PC-9 (cell line): ENCODE measurements at regions not wholly inside any gene's neighbourhood (a gene's known extent, or its start where the extent isn't known, plus 50 kb on each side); places are given as distances from the start of the nearest gene placed in this dataset.

Source experiments
- BruUV-seq: library from RNA; stranded (reverse); fragments of 400-500 nt; replicated peaks from 2 replicates; lab custom pipeline; 2021; lab: Mats Ljungman, UMichigan
- CTCF ChIA-PET: fragments of 300-600 bp; sonication (Branson Sonifier 250); formaldehyde crosslinking; loops from one replicate; lab custom pipeline; 2022; ENCODE audit warnings: antibody characterized with exemption; lab: Charles Lee
- POLR2A ChIA-PET: fragments of 300-600 bp; sonication (Branson Sonifier 250); formaldehyde crosslinking; loops from one replicate; lab custom pipeline; 2022; ENCODE audit warnings: antibody characterized with exemption; ENCODE audit not compliant: unreplicated experiment; lab: Charles Lee
- DNase-seq, 2 experiments: peaks; one replicate each; pipeline versions ENCODE4 v3.0.0 to v3.0.0-alpha.2; 2015 to 2022; ENCODE audit warnings: mixed read lengths in 1 of 2
- H2AFZ ChIP-seq: fragments of 200-600 bp; sonication (generic); 2 replicates; pipeline ENCODE4 v1.8.1; 2017; ENCODE audit warnings: antibody characterized with exemption
- H3F3A ChIP-seq: fragments of 200-600 bp; sonication (generic); 2 replicates; pipeline ENCODE4 v1.8.1; 2017; ENCODE audit warnings: antibody characterized with exemption, mild to moderate bottlenecking, low read depth; ENCODE audit not compliant: insufficient read depth
- H3K27ac ChIP-seq: fragments of 200-600 bp; sonication (generic); 2 replicates; pipeline ENCODE4 v1.6.1; 2016; ENCODE audit warnings: mixed run types
- H3K27me3 ChIP-seq: fragments of 200-600 bp; sonication (generic); 2 replicates; pipeline ENCODE4 v1.6.1; 2016; ENCODE audit warnings: low read depth, mixed run types; ENCODE audit not compliant: insufficient read depth
- H3K36me3 ChIP-seq: fragments of 200-600 bp; sonication (generic); 2 replicates; pipeline ENCODE4 v1.6.1; 2016; ENCODE audit warnings: low read depth, mixed run types
- H3K4me1 ChIP-seq: fragments of 200-600 bp; sonication (generic); replicated peaks from 2 replicates; pipeline ENCODE4 v1.6.1; 2016; ENCODE audit warnings: mixed run types; ENCODE audit not compliant: insufficient read depth
- H3K4me2 ChIP-seq: fragments of 200-600 bp; sonication (generic); 2 replicates; pipeline ENCODE4 v1.6.1; 2017; ENCODE audit warnings: mixed run types
- H3K4me3 ChIP-seq: fragments of 200-600 bp; sonication (generic); 2 replicates; pipeline ENCODE4 v1.6.1; 2016; ENCODE audit warnings: mixed run types
- H3K79me2 ChIP-seq: fragments of 200-600 bp; sonication (generic); 2 replicates; pipeline ENCODE4 v1.6.1; 2017; ENCODE audit warnings: low read depth, mixed run types
- H3K9me2 ChIP-seq: fragments of 200-600 bp; sonication (generic); 2 replicates; pipeline ENCODE4 v1.8.1; 2017; ENCODE audit warnings: mild to moderate bottlenecking; ENCODE audit not compliant: insufficient read depth
- H3K9me3 ChIP-seq: fragments of 200-600 bp; sonication (generic); 2 replicates; pipeline ENCODE4 v1.8.1; 2016; ENCODE audit warnings: low read depth; ENCODE audit not compliant: insufficient read depth
- H4K20me1 ChIP-seq: fragments of 200-600 bp; sonication (generic); 2 replicates; pipeline ENCODE4 v1.8.1; 2017; ENCODE audit not compliant: insufficient read depth
- CTCF ChIP-seq: fragments of 200-600 bp; sonication (generic); conservative IDR thresholded peaks from 2 replicates; pipeline ENCODE4 v1.6.1; 2017; ENCODE audit warnings: mixed run types, antibody characterized with exemption, mild to moderate bottlenecking, moderate library complexity
- EZH2 ChIP-seq: fragments of 200-600 bp; sonication (generic); IDR thresholded peaks from 2 replicates; pipeline ENCODE4 v1.8.0; 2017; ENCODE audit warnings: antibody characterized with exemption, low read depth
- intact Hi-C: fragments of 100-400 bp; cut with micrococcal nuclease; formaldehyde crosslinking; loops from one replicate; pipeline ENCODE4 v1.10.0; 2022; ENCODE audit not compliant: unreplicated experiment

- H3K4me3 ChIP-seq = no peak overlapping the region
- H4K20me1 ChIP-seq = no peaks in the 10 kb centered on the region
- H3K27ac ChIP-seq = no peak overlapping the region
- no peaks in the 10 kb centered on the region for H3K27me3 ChIP-seq
- H3F3A ChIP-seq = no peaks in the 10 kb centered on the region
- H3K79me2 ChIP-seq = no peaks in the 10 kb centered on the region
- H3K4me2 ChIP-seq = no peak overlapping the region
- no TSS peak for BruUV-seq
- intact Hi-C loops = no loop called here
- no peak overlapping the region for H2AFZ ChIP-seq
- no peak for TF ChIP-seq CTCF
- TF ChIP-seq EZH2 = no peak
- CTCF ChIA-PET = no interaction called here
- no peaks in the 10 kb centered on the region for H3K9me2 ChIP-seq
- POLR2A ChIA-PET = no interaction called here
- no peaks in the 10 kb centered on the region for H3K4me1 ChIP-seq
- DNase-seq = no peak
- H3K36me3 ChIP-seq = no peaks in the 10 kb centered on the region
- H3K9me3 ChIP-seq = no peaks in the 10 kb centered on the region
These were observed 507.3 kb downstream of the PYDC2 start for GRCh38 chr3:191968299-191968698.

DNA sequence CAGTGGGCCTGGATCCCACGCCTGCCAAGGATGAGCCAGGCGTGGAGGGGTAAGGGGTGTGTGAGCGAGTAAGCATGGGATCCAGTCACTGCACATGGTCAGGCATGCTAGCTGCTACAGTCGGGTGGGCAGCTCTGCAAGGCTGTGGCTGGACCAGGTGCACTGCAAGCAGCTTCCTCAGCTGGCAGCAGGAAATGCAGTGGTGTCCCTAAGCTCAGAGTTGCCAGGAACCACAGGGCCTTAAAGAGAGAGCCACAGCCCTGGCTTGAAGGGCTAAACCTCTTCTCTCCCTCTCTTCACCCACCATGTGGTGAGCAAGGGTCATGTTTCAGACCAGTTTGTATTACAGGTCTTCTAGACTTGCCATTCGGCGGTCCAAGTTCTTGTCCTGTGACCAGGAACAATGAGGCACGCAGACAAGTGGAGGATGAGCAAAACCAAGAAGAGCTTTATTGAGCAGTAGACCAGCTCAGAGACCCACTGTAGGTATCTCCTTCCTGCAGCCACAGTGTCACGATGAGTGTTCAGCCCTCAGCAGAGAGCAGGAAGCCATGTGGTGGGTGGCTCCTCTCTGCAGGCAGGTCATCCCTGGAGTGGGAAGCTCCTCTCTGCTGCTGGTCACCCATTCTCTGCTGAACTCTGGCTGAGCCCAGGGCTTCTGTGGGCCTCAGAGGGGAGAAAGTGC, 511.9 kb downstream of the PYDC2 start:
- H3K27me3 ChIP-seq = no peaks in the 10 kb centered on the region
- no TSS peak for BruUV-seq
- no peaks in the 10 kb centered on the region for H4K20me1 ChIP-seq
- H2AFZ ChIP-seq = no peak overlapping the region
- no peak overlapping the region for H3K4me2 ChIP-seq
- ChIA-PET CTCF (no interaction called here), POLR2A (interaction anchor here (0.6 to 0.7 kb wide), 2 partner anchors 433 to 1860 kb away, joined by 3 to 7 read pairs; no protein-coding TSS in a partner anchor)
- H3K4me1 ChIP-seq = no peaks in the 10 kb centered on the region
- H3K79me2 ChIP-seq = no peaks in the 10 kb centered on the region
- intact Hi-C loops = no loop called here
- H3K9me3 ChIP-seq = no peaks in the 10 kb centered on the region
- no peaks in the 10 kb centered on the region for H3K36me3 ChIP-seq
- no peaks in the 10 kb centered on the region for H3F3A ChIP-seq
- H3K9me2 ChIP-seq = no peaks in the 10 kb centered on the region
- H3K27ac ChIP-seq = no peak overlapping the region
- TF ChIP-seq EZH2 (no peak), CTCF (no peak)
- no peak for DNase-seq
- H3K4me3 ChIP-seq = no peak overlapping the region

DNA sequence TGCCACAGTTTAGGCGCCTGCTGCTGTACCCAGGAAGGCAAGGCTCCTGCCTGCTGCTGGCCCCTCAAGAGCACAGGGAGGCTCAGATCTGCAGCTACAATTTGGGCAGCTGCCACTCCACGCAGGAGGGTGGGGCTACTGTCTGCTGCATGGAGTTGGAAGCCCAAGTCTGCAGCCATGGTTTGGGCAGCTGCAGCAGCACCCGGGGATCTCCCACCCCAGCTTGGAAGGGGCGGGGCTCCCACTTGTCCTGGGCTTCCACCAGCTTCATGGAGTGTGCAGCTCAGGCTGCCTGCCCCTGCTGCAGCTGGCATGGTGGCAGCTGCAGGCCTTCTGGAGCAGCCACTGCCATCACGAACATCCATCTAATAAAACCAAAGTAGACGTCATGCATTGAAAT, 512.9 kb downstream of the PYDC2 start:
- Histone ChIP-seq H3K4me3 (no peak overlapping the region), H3K4me2 (no peak overlapping the region), H3K9me3 (no peaks in the 10 kb centered on the region), H4K20me1 (no peaks in the 10 kb centered on the region), H3K27ac (no peak overlapping the region), H3K27me3 (no peaks in the 10 kb centered on the region), H3K36me3 (no peaks in the 10 kb centered on the region), H2AFZ (no peak overlapping the region), H3K4me1 (no peaks in the 10 kb centered on the region), H3K9me2 (no peaks in the 10 kb centered on the region), H3F3A (no peaks in the 10 kb centered on the region), H3K79me2 (no peaks in the 10 kb centered on the region)
- BruUV-seq = no TSS peak
- POLR2A ChIA-PET = no interaction called here
- CTCF ChIA-PET = no interaction called here
- no peak for DNase-seq
- TF ChIP-seq EZH2 = no peak
- TF ChIP-seq CTCF = no peak
- intact Hi-C loops = no loop called here
